ENCODE measurements at regions not wholly inside any gene's neighbourhood (a gene's known extent, or its start where the extent isn't known, plus 50 kb on each side); places are given as distances from the start of the nearest gene placed in this dataset.
"Not testable (repeated sequence)": the region's sequence is repeated elsewhere in the genome, so short reads cannot be mapped to it uniquely, and the experiment has no call there.

GRCh38 chr6:103507052-103507451 lies 1352.7 kb downstream of the HACE1 start:
- DNase-seq, result no peak

- no peak for DNase-seq
Observed at GRCh38 chr6:103505155-103505518, 1354.6 kb downstream of the HACE1 start.

DNA sequence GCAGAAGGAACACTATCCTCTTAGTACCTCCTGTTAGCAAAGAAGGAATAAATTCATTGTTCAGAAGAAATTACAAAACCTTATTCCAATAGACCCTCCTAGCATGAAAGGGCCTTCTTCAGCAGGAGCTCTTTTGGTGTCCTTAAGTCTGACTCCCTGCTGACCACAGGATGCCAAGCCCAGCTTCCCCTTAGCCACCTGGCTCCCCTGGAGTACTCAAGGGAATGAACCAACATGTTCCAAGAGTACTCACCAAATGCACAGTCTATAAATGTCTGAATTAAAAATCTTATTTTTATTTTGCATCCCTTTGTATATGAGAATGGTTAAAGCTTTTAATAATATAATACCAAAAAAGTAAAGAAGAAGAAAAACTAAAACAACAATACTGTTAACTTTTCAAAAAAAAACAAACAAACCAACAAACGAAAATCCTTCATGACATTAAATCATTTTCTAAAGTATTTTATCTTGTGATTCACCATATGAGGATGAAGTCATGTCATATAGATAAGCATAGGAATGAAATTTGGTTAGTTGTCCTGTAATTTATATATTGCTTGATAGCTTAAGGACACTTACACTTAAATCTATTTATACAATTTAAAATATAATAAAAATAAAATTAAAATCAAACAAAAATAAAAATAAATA lies 1355.1 kb downstream of the HACE1 start:
- DNase-seq, result no peak

DNA sequence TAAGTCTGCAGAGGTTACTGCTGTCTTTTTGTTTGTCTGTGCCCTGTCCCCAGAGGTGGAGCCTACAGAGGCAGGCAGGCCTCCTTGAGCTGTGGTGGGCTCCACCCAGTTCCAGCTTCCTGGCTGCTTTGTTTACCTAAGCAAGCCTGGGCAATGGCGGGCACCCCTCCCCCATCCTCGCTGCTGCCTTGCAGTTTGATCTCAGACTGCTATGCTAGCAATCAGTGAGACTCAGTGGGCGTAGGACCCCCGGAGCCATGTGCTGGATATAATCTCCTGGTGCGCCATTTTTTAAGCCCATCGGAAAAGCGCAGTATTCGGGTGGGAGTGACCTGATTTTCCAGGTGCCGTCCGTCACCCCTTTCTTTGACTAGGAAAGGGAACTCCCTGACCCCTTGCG lies 1363.1 kb downstream of the HACE1 start:
- not testable (repeated sequence) for DNase-seq

- DNase-seq, result no peak
Observed at GRCh38 chr6:103456652-103457051, 1403.1 kb downstream of the HACE1 start.

GRCh38 chr6:103455275-103455674 lies 1404.4 kb downstream of the HACE1 start:
- DNase-seq, result no peak

DNA sequence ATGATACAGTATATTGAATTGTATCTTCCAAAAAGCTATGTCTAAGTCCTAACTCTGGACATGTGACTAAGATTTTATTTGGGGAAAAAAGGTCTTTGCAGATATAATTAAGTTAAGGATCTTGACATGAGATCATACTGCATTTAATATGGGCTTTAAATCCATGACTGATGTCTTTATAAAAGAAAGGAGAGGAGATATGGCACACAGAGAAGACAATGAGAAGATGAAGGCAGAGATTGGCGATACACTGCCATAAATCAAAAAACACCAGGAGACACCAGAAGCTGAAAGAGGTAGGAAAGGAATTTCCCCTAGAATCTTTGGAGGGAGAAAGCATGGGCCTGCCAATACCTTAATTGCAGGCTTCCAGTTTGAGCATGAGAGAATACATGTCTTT lies 1450.2 kb downstream of the HACE1 start:
- DNase-seq, result no peak

- DNase-seq, result no peak
Observed at GRCh38 chr6:103405321-103405720, 1454.4 kb downstream of the HACE1 start.

DNA sequence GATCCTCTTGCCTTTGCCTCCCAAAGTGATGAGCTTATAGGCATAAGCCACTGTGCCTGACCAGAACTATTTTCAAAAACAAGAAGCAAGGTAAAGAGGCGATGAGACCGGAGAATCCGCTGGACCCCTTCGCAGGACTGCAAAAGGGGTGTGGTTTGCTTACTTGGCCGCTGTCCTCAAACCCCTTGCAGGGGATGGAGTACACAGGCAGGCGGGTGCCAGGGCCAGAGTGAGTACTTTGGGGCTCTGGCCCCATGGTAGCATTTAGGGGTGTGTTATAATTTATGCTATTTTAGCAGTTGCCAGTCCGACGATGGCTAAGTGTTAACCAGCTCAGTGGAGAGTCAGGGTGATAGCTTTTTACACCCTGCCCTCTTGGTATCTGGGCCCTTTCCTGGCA lies 1454.9 kb downstream of the HACE1 start:
- no peak for DNase-seq

DNA sequence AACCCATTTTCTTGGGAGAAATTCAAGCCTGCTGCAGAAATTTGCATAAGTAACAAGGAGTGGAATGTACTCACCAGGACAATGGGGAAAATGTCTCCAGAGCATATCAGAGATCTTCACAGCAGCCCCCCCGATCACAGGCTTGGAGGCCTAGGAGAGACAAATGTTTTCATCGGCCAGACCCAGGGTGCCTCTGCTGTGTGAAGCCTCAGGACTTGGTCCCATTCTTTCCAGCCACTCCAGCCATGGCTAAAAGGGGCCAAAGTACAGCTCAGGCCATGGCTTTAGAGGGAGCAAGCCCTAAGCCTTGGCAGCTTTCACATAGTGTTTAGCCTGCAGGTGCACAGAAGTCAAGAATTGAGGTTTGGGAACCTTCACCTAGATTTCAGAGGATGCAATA lies 1463.0 kb downstream of the HACE1 start:
- no peak for DNase-seq

GRCh38 chr6:103379272-103379671 lies 1480.4 kb downstream of the HACE1 start:
- DNase-seq, result no peak

DNA sequence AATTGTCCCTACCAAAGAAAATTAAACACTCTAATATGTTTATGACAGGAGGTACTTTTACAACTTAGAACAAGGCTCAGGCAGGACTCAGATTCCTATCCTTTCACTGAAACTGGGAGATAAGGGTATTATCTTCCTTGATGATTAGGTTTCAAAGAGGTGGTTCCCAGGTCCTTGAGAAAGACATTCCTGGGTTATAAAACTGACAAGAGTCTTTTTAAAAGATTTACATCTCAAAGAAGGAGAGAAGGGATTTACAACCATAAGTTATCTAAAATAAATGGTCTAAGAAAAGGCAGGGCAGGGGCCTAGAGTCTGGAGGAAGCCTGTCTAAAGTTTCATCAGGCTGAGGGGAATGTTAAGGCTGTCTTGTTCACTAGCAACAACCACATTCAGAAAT lies 1492.5 kb downstream of the HACE1 start:
- no peak for DNase-seq

DNA sequence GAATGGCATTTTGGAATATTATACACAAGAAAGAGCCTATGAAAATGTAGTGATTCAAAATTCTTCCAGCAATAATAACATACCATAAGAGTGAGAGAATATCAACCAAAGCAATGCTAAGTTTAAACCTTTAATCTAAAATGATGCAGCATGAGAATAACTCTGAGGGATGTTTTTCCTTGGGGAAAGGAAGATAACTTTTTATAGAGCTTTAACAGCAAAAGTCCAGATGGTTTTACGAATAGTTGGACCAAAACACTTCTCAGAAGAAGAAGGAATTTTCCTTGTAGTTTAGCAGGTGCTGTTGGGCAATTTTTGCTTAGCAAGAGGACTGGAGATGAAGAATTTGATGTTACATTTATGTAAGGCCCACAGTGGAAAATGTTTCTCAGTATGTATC lies 1503.2 kb downstream of the HACE1 start:
- no peak for DNase-seq

DNA sequence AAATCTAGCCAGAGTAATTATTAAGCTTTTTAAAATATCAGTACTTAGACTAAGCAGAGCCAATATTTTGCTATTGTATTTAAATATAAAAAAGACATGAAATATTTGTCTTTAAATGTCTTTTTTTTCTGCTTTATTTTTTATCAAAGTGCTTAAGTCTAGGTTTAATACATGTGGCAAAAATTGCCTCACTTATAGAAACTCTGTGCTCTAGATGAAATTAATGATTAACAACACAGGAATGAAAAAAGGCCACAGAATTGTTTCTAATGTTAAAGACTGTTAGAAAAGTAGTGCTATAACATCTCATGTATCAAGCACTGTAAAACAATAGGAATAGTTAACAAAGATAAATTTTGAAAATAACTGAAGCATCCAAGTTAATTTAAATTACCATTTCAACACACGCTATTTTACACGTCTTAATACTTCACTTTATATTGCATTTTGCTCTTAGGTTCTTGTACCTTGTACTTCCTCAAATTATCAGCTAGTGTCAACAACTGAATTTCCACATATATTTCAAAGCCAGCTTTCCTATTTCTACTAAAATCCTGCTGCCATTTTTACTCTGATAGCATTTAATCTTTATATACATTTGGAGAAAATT lies 1515.1 kb downstream of the HACE1 start:
- DNase-seq, result no peak

DNA sequence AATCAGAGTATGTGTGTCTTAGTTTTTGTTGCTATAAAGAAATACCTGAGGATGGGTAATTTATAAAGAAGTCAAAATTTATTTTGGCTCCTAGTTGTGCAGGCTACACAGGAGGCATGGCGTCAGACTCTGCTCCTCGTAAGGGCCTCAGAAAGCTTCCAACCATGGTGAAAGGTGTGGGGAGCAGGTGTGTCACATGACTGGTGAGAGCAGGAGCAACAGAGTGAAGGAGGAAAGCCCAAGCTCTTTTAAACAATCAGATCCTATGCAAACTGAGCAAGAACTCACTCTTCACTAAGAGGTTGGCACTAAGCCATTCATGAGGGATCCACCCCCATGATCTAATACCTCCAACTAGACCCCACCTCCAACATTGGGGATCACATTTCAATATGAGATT lies 1524.3 kb downstream of the HACE1 start:
- no peak for DNase-seq

DNA sequence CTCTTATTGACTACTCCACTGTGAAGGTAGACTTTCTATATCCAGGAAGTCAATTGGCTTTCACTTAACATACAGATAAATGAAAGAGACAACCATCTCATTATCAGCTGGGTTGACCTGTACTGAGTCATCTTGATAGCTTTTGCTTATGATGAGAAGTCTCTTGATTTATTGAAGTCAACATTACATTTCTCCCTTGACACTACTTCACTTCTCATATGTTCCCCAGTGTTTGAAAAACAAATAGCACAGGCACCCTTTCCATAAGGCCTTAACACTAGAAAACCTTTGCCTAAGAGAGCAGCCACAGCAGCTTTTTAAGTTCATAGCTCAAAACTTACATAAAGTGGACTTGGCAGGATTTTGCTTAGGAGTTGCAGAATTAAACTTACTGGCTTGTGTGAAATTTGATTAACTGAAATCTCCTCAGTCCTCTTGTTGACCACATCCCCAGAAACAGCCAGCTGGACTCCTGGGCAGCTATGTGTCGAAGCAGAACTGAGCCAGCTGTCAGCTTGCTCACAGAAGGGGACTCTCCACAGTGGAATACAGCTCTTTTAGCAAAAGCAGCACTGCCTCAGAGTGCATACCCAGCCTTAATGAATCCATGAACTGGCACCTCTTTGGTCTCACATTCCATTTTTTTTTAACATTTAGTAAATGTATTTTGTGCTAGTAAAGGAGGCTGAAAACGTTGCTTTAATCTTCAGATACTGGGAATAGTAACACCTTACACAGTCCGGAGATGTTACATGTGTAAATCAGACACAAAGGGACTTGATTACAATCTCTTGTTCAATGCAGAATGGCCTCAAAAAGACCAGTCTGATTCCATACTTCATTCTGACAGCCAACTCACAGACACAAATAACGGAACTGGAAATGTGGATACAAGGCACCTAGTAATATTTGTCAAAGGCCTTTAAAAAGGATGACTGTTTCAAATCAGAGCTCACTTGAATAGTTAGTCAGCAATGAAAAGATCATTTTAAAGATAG lies 1532.7 kb downstream of the HACE1 start:
- no peak for DNase-seq

- no peak for DNase-seq
Observed at GRCh38 chr6:103313432-103313831, 1546.3 kb downstream of the HACE1 start.

DNA sequence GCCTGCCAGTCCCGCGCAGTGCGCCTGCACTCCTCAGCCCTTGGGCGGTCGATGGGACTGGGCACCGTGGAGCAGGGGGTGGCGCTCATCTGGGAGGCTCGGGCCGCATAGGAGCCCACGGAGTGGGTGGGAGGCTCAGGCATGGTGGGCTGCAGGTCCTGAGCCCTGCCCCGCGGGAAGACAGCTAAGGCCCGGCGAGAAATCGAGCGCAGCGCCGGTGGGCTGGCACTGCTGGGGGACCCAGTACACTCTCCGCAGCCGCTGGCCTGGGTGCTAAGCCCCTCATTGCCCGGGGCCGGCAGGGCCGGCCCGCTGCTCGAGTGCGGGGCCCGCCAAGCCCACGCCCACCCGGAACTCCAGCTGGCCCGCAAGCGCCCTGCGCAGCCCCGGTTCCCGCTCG lies 1565.3 kb downstream of the HACE1 start:
- not testable (repeated sequence) for DNase-seq

DNA sequence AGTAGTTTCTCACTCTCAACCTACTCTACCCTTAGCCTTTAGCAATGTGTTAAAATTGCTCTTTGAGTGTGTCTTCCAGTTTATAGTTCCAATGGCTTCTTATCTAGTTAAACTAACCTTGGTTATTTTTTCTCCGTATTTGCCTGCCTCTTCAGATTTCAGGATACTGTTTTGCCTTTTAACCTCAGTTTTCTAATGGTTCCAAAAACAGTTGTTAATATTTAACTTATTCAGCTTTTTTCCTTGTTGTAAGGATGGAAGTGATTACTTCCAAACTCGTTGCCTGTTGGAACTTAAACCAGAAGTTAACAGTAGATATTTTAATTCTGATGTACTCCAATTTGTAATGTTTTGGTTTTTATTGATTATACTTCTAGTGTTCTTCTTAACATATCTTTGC lies 1574.9 kb downstream of the HACE1 start:
- DNase-seq, result no peak

DNA sequence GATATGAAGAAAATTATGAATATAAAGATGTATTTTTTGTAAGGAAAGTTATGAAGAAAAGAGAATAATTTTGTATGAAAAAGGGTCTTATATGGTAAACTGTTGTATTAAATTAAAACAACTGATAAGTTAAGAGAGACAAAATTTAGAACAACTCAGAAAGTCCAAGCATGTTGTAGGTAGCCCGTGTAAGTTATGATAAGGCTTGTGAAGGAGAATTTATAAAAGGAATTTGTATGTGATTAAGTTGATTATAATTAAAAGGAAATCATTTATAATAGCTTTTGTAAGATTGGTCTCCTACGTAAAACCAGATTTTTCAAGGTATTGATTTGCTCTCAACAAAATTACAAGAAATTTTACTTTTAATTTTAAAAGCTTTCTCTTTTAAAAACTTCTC lies 1579.3 kb downstream of the HACE1 start:
- DNase-seq, result no peak

DNA sequence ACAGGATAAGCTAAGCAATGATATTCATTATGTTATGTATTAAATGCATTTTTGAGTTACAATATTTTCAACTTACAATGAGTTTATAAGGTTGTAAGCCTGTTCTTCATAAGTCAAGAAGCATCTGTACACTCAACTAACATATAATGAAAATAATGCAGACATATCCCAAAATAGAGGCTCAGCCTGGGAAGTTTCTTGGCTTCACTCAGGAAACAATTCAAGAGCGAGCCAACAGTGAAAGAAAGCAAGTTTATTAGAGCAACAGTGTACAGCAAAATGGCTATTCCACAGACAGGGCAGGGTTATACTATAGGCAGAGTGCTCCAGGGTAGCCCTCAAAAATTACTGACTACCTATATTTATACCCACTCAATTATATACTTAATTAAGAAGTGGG lies 1581.8 kb downstream of the HACE1 start:
- DNase-seq, result no peak

GRCh38 chr6:103273048-103273447 lies 1586.7 kb downstream of the HACE1 start:
- no peak for DNase-seq

- DNase-seq, result no peak
Observed at GRCh38 chr6:103269581-103269980, 1590.1 kb downstream of the HACE1 start.

GRCh38 chr6:103268335-103268734 lies 1591.4 kb downstream of the HACE1 start:
- DNase-seq, result no peak

Data from effector CD8-positive, alpha-beta T cell (primary cell).